HepG2 (cell line): ENCODE measurements at regions not wholly inside any gene's neighbourhood (a gene's known extent, or its start where the extent isn't known, plus 50 kb on each side); places are given as distances from the start of the nearest gene placed in this dataset.

Experiments used
- BCL6 ChIP-seq: IDR thresholded peaks from 2 replicates; pipeline ENCODE4 v1.6.1; 2016; ENCODE audit warnings: missing genetic modification reagents, missing compliant biosample characterization
- FOXA3 ChIP-seq: IDR thresholded peaks from 2 replicates; pipeline ENCODE4 v1.6.1; 2016; ENCODE audit warnings: missing genetic modification reagents, missing compliant biosample characterization
- FOXP1 ChIP-seq, 2 experiments: fragments of 450-650 bp in 1 of 2; IDR thresholded peaks; 2 replicates each; pipeline ENCODE4 v1.6.1; 2017 to 2018; ENCODE audit warnings: antibody characterized with exemption in 1 of 2
- HDAC1 ChIP-seq: sonication (generic); formaldehyde crosslinking; IDR thresholded peaks from 2 replicates; pipeline ENCODE4 v1.5.1; 2020; ENCODE audit warnings: mild to moderate bottlenecking, missing genetic modification reagents
- HMG20B ChIP-seq: conservative IDR thresholded peaks from 2 replicates; pipeline ENCODE4 v1.6.1; 2016; ENCODE audit warnings: missing genetic modification reagents, missing compliant biosample characterization
- HOXA3 ChIP-seq: sonication (generic); formaldehyde crosslinking; IDR thresholded peaks from 2 replicates; pipeline ENCODE4 v1.5.0; 2020; ENCODE audit warnings: missing genetic modification reagents
- MAFG ChIP-seq: sonication (generic); formaldehyde crosslinking; IDR thresholded peaks from 2 replicates; pipeline ENCODE4 v1.5.1; 2020; ENCODE audit warnings: mild to moderate bottlenecking, missing genetic modification reagents
- MED8 ChIP-seq: sonication (generic); formaldehyde crosslinking; IDR thresholded peaks from 2 replicates; pipeline ENCODE4 v1.8.1; 2023; ENCODE audit warnings: mild to moderate bottlenecking, missing genetic modification reagents; ENCODE audit not compliant: insufficient replicate concordance
- MYNN ChIP-seq: sonication (generic); formaldehyde crosslinking; IDR thresholded peaks from 2 replicates; pipeline ENCODE4 v1.4.0; 2020; ENCODE audit warnings: mild to moderate bottlenecking, low read depth, missing genetic modification reagents
- NFE2L2 ChIP-seq: fragments of 150-350 bp; IDR thresholded peaks from 2 replicates; pipeline ENCODE4 v1.6.1; 2014; ENCODE audit warnings: low read length
- NFKBIZ ChIP-seq: IDR thresholded peaks from 2 replicates; pipeline ENCODE4 v1.6.1; 2018; ENCODE audit warnings: missing genetic modification reagents, missing compliant biosample characterization
- NFRKB ChIP-seq: fragments of 450-650 bp; IDR thresholded peaks from 2 replicates; pipeline ENCODE4 v1.6.1; 2017
- PAF1 ChIP-seq: IDR thresholded peaks from 2 replicates; pipeline ENCODE4 v1.6.1; 2016; ENCODE audit warnings: missing genetic modification reagents, missing compliant biosample characterization
- PITX1 ChIP-seq: sonication (generic); formaldehyde crosslinking; IDR thresholded peaks from 2 replicates; pipeline ENCODE4 v1.5.1; 2020; ENCODE audit warnings: mild to moderate bottlenecking, missing genetic modification reagents
- RBM22 ChIP-seq: fragments of 200-400 bp; formaldehyde crosslinking; optimal IDR thresholded peaks from 2 replicates; pipeline ENCODE3; 2017; ENCODE audit warnings: mild to moderate bottlenecking, low read length, moderate library complexity
- ZFAT ChIP-seq: sonication (generic); formaldehyde crosslinking; conservative IDR thresholded peaks from 2 replicates; pipeline ENCODE4 v1.8.1; 2023; ENCODE audit warnings: missing genetic modification reagents, inconsistent platforms
- ZNF335 ChIP-seq: sonication (generic); formaldehyde crosslinking; IDR thresholded peaks from 2 replicates; pipeline ENCODE4 v1.4.0; 2020; ENCODE audit warnings: missing genetic modification reagents
- ZNF550 ChIP-seq: sonication (generic); formaldehyde crosslinking; IDR thresholded peaks from 2 replicates; pipeline ENCODE4 v1.4.0; 2020; ENCODE audit warnings: mild to moderate bottlenecking, missing genetic modification reagents, borderline replicate concordance
- ZNF709 ChIP-seq: sonication (generic); formaldehyde crosslinking; IDR thresholded peaks from 2 replicates; pipeline ENCODE4 v1.5.0; 2020; ENCODE audit warnings: mild to moderate bottlenecking, missing genetic modification reagents
- ZSCAN30 ChIP-seq: sonication (generic); formaldehyde crosslinking; IDR thresholded peaks from 2 replicates; pipeline ENCODE4 v1.5.0; 2020; ENCODE audit warnings: mild to moderate bottlenecking, missing genetic modification reagents
- TF ChIP-seq, protein P1 (sequence below): sonication (generic); formaldehyde crosslinking; IDR thresholded peaks from 2 replicates; pipeline ENCODE4 v1.8.0; 2023; ENCODE audit warnings: mild to moderate bottlenecking, missing genetic modification reagents
- TF ChIP-seq, protein P2 (sequence below): IDR thresholded peaks from 2 replicates; pipeline ENCODE4 v1.4.0; 2020; ENCODE audit warnings: mild to moderate bottlenecking, missing genetic modification reagents
- TF ChIP-seq, protein P3 (sequence below): sonication (generic); formaldehyde crosslinking; IDR thresholded peaks from 2 replicates; pipeline ENCODE4 v1.5.0; 2020; ENCODE audit warnings: missing genetic modification reagents
- TF ChIP-seq, protein P4 (sequence below): sonication (generic); formaldehyde crosslinking; IDR thresholded peaks from 2 replicates; pipeline ENCODE4 v1.5.1; 2020; ENCODE audit warnings: mild to moderate bottlenecking, missing genetic modification reagents, moderate library complexity
- TF ChIP-seq, protein P5 (sequence below): sonication (generic); formaldehyde crosslinking; IDR thresholded peaks from 2 replicates; pipeline ENCODE4 v1.4.0; 2020; ENCODE audit warnings: missing genetic modification reagents

- TF ChIP-seq RBM22, result no peak
- 0 out of 2 replicates have a peak, but pooled peaks have one; percentile 53 for TF ChIP-seq HMG20B (CRISPR knock-in tag)
- TF ChIP-seq, protein P1, sequence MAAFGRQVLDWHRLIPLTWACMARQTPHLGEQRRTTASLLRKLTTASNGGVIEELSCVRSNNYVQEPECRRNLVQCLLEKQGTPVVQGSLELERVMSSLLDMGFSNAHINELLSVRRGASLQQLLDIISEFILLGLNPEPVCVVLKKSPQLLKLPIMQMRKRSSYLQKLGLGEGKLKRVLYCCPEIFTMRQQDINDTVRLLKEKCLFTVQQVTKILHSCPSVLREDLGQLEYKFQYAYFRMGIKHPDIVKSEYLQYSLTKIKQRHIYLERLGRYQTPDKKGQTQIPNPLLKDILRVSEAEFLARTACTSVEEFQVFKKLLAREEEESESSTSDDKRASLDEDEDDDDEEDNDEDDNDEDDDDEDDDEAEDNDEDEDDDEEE (CRISPR knock-in tag), result no peak
- TF ChIP-seq NFRKB, result no peak
- TF ChIP-seq FOXP1 (IDR thresholded peaks at IDR 0.05), result no peak
- TF ChIP-seq FOXP1 (CRISPR knock-in tag; IDR thresholded peaks at IDR 0.05), result 0 out of 2 replicates have a peak, but pooled peaks have one; percentile 8
- no peak for TF ChIP-seq NFE2L2
- TF ChIP-seq ZNF335 (CRISPR knock-in tag), result no peak
- TF ChIP-seq NFKBIZ (CRISPR knock-in tag), result no peak
- TF ChIP-seq, protein P2, sequence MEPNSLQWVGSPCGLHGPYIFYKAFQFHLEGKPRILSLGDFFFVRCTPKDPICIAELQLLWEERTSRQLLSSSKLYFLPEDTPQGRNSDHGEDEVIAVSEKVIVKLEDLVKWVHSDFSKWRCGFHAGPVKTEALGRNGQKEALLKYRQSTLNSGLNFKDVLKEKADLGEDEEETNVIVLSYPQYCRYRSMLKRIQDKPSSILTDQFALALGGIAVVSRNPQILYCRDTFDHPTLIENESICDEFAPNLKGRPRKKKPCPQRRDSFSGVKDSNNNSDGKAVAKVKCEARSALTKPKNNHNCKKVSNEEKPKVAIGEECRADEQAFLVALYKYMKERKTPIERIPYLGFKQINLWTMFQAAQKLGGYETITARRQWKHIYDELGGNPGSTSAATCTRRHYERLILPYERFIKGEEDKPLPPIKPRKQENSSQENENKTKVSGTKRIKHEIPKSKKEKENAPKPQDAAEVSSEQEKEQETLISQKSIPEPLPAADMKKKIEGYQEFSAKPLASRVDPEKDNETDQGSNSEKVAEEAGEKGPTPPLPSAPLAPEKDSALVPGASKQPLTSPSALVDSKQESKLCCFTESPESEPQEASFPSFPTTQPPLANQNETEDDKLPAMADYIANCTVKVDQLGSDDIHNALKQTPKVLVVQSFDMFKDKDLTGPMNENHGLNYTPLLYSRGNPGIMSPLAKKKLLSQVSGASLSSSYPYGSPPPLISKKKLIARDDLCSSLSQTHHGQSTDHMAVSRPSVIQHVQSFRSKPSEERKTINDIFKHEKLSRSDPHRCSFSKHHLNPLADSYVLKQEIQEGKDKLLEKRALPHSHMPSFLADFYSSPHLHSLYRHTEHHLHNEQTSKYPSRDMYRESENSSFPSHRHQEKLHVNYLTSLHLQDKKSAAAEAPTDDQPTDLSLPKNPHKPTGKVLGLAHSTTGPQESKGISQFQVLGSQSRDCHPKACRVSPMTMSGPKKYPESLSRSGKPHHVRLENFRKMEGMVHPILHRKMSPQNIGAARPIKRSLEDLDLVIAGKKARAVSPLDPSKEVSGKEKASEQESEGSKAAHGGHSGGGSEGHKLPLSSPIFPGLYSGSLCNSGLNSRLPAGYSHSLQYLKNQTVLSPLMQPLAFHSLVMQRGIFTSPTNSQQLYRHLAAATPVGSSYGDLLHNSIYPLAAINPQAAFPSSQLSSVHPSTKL (CRISPR knock-in tag), result peak; percentile 60
- no peak for TF ChIP-seq PITX1 (CRISPR knock-in tag)
- TF ChIP-seq ZFAT (CRISPR knock-in tag), result no peak
- no peak for TF ChIP-seq MED8 (CRISPR knock-in tag)
- peak; percentile 36; the same call in 1 of the 2 replicates for TF ChIP-seq FOXA3 (CRISPR knock-in tag)
- no peak for TF ChIP-seq MYNN
- no peak for TF ChIP-seq MAFG
- no peak for TF ChIP-seq HOXA3 (CRISPR knock-in tag)
- no peak for TF ChIP-seq PAF1 (CRISPR knock-in tag)
- TF ChIP-seq ZNF709 (CRISPR knock-in tag), result no peak
- TF ChIP-seq ZSCAN30 (CRISPR knock-in tag), result no peak
- 0 out of 2 replicates have a peak, but pooled peaks have one; percentile 22 for TF ChIP-seq BCL6 (CRISPR knock-in tag)
- TF ChIP-seq, protein P3, sequence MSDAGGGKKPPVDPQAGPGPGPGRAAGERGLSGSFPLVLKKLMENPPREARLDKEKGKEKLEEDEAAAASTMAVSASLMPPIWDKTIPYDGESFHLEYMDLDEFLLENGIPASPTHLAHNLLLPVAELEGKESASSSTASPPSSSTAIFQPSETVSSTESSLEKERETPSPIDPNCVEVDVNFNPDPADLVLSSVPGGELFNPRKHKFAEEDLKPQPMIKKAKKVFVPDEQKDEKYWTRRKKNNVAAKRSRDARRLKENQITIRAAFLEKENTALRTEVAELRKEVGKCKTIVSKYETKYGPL (CRISPR knock-in tag), result no peak
- no peak for TF ChIP-seq ZNF550 (CRISPR knock-in tag)
- TF ChIP-seq, protein P4, sequence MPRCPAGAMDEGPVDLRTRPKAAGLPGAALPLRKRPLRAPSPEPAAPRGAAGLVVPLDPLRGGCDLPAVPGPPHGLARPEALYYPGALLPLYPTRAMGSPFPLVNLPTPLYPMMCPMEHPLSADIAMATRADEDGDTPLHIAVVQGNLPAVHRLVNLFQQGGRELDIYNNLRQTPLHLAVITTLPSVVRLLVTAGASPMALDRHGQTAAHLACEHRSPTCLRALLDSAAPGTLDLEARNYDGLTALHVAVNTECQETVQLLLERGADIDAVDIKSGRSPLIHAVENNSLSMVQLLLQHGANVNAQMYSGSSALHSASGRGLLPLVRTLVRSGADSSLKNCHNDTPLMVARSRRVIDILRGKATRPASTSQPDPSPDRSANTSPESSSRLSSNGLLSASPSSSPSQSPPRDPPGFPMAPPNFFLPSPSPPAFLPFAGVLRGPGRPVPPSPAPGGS, result no peak
- TF ChIP-seq, protein P5, sequence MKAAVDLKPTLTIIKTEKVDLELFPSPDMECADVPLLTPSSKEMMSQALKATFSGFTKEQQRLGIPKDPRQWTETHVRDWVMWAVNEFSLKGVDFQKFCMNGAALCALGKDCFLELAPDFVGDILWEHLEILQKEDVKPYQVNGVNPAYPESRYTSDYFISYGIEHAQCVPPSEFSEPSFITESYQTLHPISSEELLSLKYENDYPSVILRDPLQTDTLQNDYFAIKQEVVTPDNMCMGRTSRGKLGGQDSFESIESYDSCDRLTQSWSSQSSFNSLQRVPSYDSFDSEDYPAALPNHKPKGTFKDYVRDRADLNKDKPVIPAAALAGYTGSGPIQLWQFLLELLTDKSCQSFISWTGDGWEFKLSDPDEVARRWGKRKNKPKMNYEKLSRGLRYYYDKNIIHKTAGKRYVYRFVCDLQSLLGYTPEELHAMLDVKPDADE (CRISPR knock-in tag), result no peak
- no peak; the same call in 1 of the 2 replicates for TF ChIP-seq HDAC1 (CRISPR knock-in tag)
Measured at GRCh38 chr16:64478252-64478906, 643.5 kb downstream of the CDH11 start (continued).
